Midbrain (tissue), 1 donor: ENCODE measurements at regions not wholly inside any gene's neighbourhood (a gene's known extent, or its start where the extent isn't known, plus 50 kb on each side); places are given as distances from the start of the nearest gene placed in this dataset.

Experiments
- DNase-seq: peaks from one replicate; lab custom pipeline; 2025; lab: John Stamatoyannopoulos, UW

DNA sequence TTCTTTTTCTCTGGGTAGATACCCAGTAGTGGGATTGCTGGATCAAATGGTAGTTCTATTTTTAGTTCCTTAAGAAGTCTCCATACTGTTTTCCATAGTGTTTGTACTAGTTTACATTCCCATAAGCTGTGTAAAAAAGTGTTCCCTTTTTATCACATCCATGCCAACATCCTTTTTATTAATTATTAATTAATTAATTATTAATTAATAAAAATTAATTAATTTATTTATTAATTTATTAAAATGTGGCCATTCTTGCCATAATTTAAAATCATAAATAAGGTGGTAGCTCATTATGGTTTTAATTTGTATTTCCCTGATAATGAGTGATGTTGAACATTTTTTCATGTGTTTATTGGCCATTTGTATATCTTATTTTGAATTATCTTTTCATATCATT is 173.9 kb upstream of the FOXN2 start:
- no peak for DNase-seq

DNA sequence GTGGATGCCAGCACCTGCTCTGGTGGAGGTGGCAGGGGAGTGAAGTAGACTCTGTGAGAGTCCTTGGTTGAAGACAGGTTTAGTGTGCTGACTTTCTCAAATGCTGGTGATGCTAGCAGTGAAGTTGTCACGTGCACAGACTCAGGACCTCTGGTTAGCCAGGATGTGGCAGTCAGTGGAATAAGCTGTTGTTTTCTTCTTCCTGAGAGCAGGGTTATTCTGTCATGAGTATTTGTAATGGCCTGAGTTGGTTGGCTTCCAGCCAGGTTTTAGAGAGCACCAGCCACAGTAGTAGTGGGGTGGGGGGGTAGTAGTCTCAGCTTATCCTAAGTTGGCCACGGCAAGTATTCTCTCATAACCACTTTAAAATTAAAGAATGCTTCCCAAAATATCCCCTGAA is 169.7 kb upstream of the FOXN2 start:
- DNase-seq, result no peak

DNA sequence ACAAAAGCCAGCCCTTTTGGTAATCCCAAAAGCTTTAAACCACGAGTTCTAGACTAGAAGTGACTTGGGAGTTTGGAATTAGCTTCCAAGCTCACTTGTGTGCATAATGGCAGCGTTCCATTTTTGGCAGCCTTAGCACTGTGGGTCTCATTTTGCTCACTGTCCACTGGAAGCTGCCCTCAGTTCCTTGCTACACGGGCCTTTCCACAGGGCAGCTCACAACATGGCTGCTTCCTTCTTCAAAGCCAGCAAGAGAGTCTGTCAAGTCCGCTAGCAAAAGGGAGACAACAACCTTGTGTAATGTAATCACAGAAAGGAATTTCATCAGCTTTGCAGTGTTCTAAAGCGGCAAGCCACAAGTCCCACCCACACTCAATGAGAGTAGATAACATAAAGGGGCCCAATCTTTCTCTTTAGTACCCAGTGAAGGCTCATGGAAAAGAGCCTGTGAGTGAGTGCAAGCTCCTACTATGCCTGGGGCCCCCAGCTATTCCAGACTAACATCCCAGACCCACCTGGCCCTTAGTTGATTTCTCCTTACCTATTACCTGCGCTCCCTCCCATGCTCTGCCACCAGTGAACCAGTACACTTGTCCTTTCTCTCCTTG is 168.5 kb upstream of the FOXN2 start:
- DNase-seq, result no peak

DNA sequence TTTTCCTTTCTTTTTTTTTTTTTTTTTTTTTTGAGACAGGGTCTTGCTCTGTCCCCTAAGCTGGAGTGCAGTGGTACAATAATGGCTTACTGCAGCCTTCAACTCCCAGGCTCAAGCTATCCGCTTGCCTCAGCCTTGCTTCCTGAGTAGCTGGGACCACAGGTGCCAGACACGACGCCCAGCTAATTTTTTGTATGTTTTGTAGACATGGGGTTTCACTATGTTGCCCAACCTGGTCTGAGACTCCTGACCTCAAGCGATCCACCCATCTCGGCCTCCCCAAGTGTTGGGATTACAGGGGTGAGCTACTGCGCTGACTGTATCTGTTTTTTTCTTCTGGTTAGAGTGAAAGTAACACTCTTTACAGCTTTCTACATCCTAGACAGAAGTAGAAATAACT is 167.9 kb upstream of the FOXN2 start:
- DNase-seq, result no peak

DNA sequence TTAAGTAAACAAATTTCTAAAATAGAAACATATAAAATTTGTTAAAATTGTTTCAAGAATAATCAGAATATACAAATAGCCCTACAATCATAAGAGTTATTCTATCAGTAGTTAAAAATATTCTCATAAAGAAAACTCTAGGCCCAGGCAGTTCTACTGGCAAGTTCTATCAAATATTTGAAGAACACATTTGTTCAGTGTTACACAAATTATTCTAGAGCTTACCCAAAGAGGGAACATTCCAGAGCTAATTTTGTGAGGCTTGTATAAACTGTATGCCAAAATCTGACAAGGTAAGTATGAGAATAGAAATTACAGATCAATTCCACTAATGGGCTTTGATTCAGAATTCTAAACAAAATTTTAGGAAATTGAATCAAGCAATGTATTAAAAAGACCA is 166.8 kb upstream of the FOXN2 start:
- no peak for DNase-seq

DNA sequence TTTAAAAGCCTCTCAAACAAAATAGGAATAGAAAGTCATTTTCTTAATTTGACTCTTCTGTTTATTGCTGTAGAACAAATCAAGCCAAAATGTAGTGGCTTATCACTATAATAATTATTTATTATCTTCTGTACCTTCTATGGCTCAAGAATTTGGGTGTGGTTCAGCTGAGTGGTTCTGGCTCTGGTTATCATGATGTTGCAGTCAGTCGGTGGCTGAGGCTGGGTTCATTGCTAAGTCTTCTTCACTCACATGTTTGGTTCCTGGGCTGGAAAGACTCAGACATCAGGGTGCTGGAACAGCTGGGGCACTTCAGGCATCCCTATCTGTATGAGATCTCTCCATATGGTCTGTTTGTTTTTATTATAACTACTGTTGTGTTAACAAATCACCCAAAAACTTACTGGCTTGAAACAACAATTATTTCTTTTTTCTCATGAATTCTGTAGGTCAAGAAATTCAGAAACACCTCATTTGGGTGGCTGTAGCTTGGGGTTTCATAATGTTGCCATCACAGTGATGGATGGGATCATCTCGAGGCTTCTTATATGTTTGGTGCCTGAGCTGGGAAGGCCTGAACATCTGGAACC is 165.5 kb upstream of the FOXN2 start:
- no peak for DNase-seq

DNA sequence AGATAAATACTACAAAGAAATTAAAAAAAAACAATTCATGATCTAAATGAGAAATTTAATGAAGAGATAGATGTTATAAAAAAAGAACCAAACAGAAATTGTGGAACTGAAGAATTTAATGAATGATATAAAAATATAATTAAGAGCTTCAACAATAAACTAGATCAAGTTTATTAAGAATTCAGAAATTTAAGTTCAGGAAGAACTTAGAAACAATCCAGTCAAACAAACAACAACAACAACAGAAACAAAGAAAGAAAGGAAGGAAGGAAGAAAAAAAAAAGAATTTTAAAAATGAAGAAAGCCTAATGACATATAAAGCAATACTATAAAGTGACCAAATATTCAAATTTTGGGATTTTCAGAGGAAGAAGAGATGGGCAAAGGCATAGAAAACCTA is 157.3 kb upstream of the FOXN2 start:
- no peak for DNase-seq

DNA sequence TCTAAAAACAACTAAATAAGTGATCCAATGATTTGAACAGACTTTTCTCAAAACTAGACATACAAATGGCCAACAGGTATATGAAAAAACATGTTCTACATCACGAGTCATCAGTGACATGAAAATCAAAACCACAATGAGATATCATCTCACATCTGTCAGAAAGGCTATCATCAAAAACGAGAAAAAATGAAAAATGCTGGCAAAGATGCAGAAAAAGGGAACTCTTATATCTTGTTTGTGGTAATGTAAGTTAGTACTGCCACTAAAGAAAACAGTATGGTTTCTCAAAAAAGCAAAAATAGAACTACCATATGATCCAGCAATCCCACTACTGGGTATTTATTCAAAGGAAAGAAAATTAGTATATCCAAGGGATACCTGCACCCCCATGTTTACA is 152.9 kb upstream of the FOXN2 start:
- no peak for DNase-seq

DNA sequence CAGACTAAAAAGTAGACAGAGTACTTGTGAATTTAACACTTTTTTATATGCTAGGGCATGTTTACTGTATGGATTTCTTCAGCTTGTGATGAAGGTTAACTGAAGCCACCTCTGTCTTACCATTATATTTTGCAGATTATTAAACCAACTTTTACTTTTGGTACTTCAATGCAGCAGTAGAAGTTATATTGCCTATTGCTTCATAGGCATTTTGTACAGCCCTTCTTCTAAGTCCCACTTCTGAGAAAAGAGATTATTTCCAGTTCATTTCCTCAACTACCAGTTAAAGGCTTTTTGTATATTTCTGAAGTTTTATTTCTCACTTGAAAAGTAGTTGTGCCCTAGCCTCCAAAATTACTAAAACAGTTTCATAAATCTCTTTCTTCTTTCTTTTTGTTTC is 151.7 kb upstream of the FOXN2 start:
- no peak for DNase-seq

DNA sequence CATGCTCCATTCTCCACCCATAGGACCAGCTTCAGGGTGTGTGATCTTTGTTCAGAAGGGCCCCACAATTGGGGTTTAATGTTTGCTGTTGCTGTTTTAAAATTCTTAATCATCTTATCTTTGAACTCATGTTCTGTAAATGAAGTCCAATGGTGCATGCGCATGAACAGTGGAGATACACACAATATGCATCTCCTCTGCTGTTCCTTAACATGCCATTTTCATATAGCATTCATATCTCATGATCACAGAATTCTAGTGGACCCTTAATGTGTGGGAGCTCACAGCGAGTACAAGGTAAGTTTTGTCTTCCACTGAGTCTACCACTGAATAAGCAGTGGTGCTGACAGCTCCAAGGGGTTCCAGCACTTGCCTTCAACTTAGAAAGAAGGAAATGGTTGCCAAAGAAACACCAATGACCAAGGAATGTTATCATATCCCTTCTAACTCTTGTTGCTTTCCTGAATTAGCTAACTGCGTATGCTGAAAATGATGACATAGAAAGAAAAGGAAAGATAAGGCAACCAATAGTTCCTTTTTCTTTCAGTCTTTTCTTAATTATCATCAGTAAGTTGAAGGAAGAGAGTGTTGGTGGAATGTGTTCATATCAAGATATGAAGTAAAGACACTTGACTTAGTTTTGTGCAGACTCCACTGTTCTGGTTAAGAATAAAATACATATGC is 149.3 kb upstream of the FOXN2 start:
- no peak for DNase-seq

DNA sequence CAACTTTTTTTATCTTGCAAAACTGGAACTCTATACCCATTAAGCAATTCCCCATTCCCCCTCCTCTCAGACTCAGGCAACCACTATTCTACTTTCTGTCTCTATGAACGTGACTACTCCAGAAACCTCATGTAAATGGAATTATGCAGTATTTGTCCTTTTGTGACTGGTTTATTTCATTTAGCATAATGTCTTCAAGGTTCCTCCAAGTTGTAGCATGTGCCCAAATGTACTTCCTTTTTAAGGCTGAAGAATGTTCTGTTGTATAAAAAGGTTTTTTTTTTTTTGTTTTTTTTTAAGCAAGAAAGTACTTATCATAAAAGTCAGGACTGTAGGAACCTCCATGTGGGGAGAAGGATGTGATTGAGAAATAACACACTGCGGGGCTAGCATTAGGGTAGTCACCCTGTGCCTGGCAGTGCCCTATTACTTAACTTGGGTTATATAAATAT is 145.3 kb upstream of the FOXN2 start:
- no peak for DNase-seq

DNA sequence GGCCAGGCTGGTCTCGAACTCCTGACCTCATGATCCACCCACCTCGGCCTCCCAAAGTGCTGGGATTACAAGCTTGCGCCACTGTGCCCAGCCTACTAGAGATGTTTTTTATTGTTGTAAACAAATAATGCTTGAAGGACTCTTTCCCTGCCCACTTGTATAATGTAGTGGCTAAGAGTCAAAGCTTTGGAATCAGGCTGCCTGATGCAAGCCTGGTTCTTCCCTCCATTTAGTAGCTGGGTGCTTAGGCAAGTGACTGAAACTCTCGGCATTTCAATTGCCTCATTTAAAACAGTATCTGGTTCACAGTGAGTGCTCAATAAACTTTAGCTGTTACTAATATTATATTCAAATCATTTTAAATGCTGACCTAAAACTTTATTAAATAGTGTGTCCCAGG is 144.2 kb upstream of the FOXN2 start:
- no peak for DNase-seq

DNA sequence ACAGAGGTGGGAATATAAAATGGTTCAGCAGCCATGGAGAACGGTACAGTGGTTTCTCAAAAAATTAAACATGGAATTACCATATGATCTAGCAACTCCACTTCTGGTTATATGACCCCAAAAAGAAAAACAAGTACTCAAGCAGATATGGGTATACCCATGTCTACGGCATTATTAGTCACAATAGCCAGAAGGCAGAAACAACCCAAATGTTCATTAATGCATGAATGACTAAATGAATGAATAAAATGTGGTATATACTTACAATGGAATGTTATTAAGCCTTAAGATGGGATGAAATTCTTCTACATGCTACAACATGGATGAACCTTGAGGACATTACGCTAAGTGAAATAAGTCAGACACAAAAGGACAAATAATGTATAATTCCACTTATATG is 141.3 kb upstream of the FOXN2 start:
- no peak for DNase-seq

DNA sequence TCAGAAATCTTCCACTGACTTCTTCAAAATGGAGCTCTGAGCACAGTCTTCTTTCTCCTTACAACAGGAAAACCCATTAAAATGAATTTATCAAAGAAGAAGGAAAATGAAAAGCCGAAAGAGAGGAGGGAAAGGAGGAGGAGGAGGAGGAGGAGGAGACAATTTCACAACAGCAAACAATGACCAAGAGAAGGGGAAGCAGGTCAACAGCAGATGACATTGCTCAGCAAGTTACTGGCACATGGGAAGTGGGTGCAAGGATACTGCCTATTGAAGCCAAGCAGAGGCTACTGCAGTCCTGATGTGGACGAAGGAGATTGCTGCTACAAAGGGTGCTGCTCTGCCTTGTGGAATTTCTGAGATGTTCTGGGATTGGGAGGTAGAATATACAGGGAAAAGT is 140.0 kb upstream of the FOXN2 start:
- no peak for DNase-seq

DNA sequence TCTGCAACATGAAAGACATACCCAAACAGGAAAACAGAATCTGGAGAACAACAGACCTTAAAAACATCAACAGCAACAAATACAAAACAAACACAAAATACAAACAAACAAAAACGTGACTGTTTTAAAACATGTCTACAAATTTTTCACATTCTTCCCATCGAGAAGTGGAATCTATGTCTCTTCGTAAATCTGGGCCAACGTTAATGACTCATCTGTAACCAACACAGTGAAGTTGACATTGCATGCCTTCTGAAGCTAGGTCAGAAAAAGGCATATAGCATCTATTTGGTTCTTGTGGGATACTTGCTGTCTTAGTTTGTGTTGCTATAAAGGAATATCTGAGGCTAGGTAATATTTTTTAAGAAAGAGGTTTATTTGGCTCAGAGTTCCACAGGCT is 139.2 kb upstream of the FOXN2 start:
- DNase-seq, result no peak

DNA sequence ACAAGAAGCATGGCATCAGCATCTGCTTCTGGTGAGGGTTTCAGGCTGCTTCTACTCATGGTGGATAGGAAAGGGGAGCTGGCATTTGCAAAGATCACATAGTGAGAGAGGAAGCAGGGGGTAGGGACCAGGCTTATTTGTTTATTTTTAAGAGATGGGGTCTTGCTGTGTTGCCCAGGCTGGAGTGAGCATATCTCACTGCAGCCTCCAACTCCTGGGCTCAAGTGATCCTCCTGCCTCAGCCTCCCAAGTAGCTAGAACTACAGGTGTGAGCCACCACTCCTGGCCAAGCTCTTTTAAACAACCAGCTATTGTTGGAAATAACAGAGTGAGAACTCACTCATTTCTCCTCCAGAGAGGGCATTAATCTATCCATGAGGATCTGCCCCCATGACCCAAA is 138.8 kb upstream of the FOXN2 start:
- no peak for DNase-seq

DNA sequence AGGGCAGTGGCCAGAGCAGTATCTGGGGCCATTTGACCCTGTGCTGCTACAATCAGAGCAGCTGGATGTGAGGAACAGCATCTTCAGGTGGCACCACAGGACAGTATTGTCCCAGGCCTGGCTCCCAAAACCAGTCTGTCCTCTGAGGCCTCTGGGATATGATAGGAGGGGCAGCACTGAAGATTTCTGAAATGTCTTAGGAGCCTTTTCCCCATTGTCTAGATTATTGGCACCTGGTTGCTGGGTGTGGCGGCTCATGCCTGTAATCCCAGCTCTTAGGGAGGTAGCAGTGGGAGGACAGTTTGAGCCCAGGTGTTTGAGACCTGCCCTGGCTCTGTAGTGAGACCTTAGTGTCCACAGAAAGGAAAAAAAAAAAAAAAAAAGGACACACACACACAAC is 137.6 kb upstream of the FOXN2 start:
- DNase-seq, result no peak

DNA sequence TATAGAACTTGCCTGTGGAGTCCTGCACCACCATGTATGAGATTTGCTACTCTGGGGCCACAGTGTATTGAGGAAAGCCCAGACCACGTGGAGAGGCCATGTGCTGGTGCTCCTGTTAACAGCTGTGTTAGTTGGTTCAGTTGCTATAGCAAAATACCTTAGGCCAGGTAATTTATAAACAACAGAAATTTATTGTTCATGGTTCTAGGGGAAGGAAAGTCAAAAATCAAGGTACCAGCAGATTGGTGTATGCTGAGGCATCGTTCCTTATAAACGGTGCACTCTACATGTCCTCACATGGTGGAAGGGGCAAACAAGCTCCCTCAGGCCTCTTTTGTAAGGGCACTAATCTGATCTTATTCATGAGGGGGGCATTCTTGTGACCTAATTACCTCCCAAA is 135.9 kb upstream of the FOXN2 start:
- no peak for DNase-seq

DNA sequence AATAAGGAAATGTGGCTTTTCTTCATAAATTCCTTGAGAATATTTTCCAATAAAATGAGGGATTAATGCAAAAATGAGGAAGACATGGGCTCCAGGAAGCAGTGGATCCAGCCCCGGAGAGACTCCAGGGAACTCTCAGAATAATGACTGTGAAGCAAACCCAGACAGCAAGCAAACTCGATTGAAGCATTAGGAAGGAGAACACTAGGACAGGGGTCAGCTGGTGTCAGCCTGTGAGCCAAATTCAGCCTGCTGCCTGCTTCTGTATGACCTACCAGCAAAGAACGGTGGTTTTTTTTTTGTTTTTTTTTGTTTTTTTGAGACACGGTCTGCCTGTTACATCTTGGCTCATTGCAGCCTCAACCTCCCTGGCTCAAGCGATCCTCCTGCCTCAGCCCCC is 133.9 kb upstream of the FOXN2 start:
- no peak for DNase-seq

DNA sequence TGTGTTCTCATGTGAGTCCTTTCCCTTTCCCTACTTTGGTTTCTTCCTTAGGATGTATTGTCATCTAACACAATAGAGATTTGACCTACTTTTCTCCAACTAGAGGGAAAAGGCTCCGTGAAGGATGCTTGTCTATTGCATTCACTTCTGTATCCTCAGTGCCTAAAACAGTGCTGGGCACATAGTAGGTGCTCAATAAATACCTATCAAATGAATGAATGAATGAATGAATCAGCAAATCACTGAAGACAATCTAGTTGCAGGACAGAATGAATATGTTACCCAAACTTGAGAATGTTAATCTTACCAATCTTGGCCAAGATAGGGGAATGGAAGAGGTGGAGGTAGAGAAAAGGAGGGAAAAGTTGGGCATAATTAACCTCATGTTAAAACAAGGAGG is 131.2 kb upstream of the FOXN2 start:
- no peak for DNase-seq

DNA sequence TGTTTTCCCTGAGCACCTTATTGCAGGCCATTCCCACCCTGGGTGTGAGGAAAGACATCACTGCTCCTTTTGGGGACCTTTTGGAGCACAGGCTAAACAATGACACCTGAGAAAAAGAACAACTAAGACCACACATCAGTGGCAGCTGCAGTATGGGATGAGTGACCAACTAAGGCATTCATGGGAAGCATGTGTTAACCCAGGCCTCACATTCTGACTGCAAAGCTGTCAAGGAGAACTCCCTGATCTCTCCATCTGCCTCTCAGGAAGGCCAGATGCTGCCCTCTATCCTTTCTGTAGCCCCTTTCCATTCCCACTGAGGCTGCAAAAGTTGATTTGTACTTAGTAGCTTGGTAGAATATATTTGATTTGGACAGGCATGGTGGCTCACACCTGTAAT is 130.5 kb upstream of the FOXN2 start:
- DNase-seq, result no peak

DNA sequence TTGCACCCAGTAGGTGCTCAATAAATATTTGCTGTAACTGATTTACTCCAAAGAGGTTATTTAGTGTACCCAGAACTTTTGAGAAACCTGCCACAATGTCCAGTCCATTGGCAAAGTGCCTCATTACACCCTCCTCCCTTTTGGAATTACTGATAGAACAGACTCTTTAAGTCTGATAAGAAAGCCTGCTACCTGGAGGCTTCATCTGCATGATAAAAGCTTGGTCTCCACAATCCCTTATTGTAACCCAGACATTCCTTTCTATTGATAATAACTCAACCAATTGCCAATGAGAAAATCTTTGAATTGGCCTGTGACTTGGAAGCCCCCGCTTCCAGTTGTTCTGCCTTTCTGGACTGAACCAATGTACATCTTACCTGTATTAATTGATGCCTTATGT is 127.0 kb upstream of the FOXN2 start:
- no peak for DNase-seq

DNA sequence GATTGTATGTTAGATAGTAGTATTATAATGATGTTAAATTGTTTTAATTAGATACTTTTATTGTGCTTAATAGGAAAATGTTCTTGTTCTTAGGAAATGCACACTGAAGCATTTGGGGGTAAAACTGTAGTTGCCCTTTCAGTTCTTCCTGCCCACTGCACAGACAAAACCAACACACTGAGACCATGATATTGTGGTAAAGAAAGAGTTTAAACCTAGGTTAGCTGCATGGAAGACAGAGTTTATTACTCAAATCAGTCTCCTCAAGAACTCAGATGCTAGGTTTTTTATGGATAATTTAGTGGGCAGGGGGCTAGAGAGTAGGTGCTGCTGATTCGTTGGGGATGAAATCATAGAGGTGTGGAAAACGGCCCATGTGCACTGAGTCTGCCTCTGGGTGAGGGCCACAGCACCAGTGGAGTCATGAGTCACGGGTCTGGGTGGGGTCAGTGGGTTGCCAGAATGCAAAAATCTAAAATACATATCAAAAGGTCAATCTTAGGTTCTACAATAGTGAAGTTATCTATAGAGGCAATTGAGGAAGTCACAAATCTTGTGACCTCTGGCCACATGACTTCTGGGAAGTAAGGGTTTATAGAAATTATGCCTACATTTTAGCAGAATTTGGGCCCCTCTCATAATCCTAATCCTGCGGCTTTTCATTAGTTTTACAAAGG is 124.8 kb upstream of the FOXN2 start:
- DNase-seq, result no peak
